NB4 (cell line): ENCODE measurements at regions not wholly inside any gene's neighbourhood (a gene's known extent, or its start where the extent isn't known, plus 50 kb on each side); places are given as distances from the start of the nearest gene placed in this dataset.

Source experiments
- CTCF ChIP-seq: IDR thresholded peaks from one replicate; pipeline ENCODE4 v1.5.1; 2012; ENCODE audit warnings: low read depth, low read length
- POLR2A ChIP-seq: IDR thresholded peaks from 2 replicates; pipeline ENCODE4 v1.6.1; 2011; ENCODE audit warnings: mild to moderate bottlenecking; ENCODE audit not compliant: insufficient read length; ENCODE audit errors: extremely low read depth

DNA sequence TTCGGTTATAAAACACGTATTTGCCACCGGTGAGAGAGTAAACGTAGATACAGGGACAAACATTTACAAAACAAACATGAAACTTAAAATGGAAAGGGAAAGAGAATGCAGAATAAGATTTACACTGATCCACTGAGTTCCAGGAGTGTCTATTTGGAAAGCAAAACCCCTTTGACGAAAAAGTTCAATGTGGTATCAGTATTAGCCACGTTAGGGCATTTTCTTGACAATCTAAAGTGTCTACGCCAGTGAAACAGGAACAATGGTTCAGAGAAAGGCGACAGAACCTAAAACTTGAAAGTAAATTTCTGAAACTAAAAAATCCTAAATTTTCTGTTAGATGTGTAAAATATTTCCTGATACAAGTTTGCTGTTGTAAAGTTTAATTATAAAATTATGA, 278.5 kb upstream of the TENM3 start:
- no peak for TF ChIP-seq CTCF
- no peak for TF ChIP-seq POLR2A
